ENCODE measurements at regions not wholly inside any gene's neighbourhood (a gene's known extent, or its start where the extent isn't known, plus 50 kb on each side); places are given as distances from the start of the nearest gene placed in this dataset.

DNA sequence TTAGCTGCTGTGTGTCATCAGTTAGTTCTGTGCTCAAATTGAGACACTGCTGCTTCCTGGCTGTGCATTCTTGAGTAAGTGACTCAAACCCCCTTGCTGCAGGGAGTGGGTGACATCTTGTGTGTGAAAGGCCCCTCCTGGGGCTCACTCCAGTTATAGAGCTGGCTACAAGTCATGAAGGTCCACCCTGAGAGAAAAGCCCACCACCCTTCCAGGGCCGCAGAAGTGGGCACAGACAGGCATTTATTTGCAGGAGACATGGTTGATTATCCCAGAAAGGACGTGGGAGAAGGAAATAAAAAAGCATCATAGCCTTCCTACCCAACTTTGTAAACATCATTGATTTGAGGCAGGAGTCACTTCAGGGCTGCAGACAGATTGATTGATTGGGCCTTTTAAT, 550.6 kb downstream of the MATN1 start:
- no peak for TF ChIP-seq RAD51 (IDR thresholded peaks at IDR 0.05)
- no peak for TF ChIP-seq CTCF (IDR thresholded peaks at IDR 0.05 in 2 of 3, conservative IDR thresholded peaks at IDR 0.05 in 1 of 3; ENCODE audit: control insufficient read depth in 2 of 3, extremely low read depth in 1 of 3, insufficient read depth in 1 of 3, low read depth in 3 of 3, low read length in 3 of 3)
- TF ChIP-seq REST (IDR thresholded peaks at IDR 0.05; ENCODE audit: low read depth, low read length), result no peak
- TF ChIP-seq BHLHE40 (IDR thresholded peaks at IDR 0.05; ENCODE audit: borderline replicate concordance in 1 of 2, low read depth in 2 of 2, low read length in 1 of 2), result no peak
- no peak for TF ChIP-seq POLR2A (IDR thresholded peaks at IDR 0.05; ENCODE audit: low read depth, low read length)
- no peak for TF ChIP-seq BCLAF1 (IDR thresholded peaks at IDR 0.05)
- no peak for TF ChIP-seq BACH1 (IDR thresholded peaks at IDR 0.05; ENCODE audit: borderline replicate concordance)
- no peak for TF ChIP-seq CREM (IDR thresholded peaks at IDR 0.05; ENCODE audit: low read depth)
- no peak for TF ChIP-seq MTA3 (IDR thresholded peaks at IDR 0.05; ENCODE audit: borderline replicate concordance, low read length)
- TF ChIP-seq, protein P1, sequence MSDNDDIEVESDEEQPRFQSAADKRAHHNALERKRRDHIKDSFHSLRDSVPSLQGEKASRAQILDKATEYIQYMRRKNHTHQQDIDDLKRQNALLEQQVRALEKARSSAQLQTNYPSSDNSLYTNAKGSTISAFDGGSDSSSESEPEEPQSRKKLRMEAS (IDR thresholded peaks at IDR 0.05; ENCODE audit: low read depth, low read length), result no peak
